SKM-1 (cell line): ENCODE measurements at regions not wholly inside any gene's neighbourhood (a gene's known extent, or its start where the extent isn't known, plus 50 kb on each side); places are given as distances from the start of the nearest gene placed in this dataset.

Source experiments
- DNase-seq: peaks from one replicate; lab custom pipeline; 2025; ENCODE audit not compliant: unreplicated experiment; lab: John Stamatoyannopoulos, UW

GRCh38 chr1:157292809-157293564 lies 154.8 kb upstream of the ETV3 start:
- no peak for DNase-seq

- no peak for DNase-seq
Measured at GRCh38 chr1:157292302-157292701, 154.1 kb upstream of the ETV3 start.

DNA sequence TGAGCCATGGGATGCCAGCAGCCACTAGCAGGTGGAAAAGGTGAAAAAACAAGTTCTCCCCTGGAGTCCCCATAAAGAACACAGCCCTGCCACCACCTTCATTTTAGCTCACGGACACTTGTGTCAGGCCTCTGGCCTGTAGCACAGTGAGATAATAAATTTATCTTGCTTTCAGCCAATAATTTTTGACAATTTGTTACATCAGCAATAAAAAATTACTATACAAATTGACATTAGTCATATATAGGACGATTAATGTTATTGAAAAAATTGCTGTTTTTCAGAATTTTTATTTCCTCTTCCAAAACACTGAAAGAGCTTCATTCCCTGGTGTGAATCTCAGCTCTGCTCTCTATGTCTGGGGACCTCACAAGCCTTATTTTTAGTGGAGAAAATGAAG lies 152.9 kb upstream of the ETV3 start:
- DNase-seq, result no peak

DNA sequence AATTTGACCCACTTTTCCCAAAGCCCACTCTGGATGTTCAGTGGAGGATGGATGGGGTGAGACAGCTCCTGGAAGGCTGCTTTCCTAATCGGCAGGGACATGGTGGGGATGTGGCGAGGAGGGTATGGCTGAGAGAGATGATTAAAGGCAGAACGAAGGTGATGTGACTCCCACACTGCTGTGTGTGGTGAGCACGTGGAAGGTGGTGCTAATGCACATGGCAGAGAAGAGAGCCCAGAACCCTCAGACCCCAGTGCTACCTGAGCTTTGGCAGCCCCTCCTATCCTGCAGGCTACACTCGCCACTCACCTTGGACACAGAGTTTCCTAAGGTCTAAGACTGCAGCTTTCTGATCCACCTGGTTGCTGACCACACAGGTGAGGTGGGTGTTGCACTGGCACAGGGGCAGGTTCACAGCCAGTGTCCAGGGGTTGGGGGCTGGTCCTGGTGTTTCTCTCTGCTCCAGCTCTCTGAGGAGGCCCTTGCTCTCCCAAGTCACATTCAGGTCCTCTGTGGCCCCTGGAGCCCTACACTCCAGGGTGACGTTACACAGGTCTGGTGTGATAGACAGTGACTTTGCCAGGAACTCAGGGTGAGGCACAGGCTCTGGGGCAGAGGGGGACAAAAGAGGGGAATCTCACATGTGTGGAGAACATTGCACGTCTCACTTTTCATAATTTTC lies 151.4 kb upstream of the ETV3 start:
- DNase-seq, result no peak

DNA sequence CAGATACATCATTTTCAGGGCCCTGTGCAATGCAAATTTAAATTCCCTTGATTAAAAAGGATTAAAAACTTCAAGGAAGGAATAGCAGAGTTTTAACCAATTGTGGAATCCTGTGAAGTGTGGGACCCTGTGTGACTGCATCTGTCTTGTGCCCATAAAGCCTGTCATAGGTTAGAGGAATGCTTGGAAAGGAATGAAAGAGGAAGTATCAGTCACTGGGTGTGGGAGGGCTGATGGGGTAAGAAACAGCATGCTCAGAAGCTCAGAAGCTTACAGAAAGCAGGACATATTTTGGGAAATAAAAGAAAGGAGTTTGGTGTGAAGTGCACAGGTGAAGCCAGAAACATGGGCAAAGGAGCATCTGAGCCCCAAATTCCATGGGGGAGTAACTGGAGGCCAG lies 150.8 kb upstream of the ETV3 start:
- peak; percentile 41 for DNase-seq

DNA sequence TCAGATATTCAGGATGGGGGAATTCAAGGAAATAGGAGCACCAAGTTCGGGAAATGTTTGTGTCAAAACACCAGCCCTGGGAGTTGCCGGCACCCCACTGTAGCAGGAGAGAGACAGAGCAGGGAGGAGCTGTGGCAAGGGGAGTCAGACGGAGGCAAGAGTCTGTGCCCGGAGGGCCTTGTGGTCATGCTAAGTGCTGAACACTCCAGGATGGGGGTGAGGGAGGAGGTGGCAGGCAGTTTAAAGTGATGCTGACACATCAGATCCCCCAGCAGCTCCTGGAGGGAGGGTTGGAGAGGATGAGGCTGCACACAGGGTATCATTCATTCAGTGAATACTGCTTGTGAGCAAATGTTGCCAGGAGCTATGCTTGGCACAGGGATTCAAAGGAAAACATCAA lies 150.3 kb upstream of the ETV3 start:
- DNase-seq, result no peak

DNA sequence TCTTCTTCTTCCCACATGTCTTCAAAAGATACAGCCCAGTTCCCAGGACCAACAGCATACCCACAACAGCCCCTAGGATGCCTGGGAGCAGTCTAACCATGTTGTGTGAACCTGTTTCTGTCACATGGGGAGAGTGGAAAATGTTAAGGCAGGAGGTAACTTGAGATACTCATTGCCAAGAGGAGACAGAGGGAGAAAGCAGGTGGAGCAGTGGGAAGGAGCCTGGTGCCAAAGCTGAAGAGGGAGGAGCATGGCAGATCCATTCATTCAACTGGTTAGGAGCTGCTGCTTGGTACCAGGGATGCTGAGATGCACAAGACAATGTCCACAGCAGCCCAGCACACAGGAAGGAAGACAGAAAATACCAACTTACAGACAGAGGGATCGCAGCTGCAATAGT lies 149.8 kb upstream of the ETV3 start:
- DNase-seq, result no peak

DNA sequence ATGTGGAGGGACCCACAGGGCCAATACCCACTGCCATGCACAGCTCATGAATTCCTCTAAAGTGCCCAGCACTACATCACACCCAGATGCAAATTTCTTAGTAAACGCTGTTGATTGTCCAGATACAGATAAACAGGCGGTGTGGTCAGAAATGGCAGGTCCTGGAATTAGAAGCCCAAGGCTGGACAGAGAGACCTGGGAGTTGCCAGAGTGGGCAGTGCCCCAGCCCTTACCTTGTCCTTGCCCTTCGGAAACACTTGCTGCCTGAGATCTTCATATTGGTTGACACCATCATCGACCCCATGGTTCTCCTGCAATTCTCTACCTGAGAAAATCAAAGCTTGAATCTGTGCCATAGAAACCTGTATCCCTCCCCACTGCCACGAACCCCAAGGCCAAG lies 149.3 kb upstream of the ETV3 start:
- no peak for DNase-seq

DNA sequence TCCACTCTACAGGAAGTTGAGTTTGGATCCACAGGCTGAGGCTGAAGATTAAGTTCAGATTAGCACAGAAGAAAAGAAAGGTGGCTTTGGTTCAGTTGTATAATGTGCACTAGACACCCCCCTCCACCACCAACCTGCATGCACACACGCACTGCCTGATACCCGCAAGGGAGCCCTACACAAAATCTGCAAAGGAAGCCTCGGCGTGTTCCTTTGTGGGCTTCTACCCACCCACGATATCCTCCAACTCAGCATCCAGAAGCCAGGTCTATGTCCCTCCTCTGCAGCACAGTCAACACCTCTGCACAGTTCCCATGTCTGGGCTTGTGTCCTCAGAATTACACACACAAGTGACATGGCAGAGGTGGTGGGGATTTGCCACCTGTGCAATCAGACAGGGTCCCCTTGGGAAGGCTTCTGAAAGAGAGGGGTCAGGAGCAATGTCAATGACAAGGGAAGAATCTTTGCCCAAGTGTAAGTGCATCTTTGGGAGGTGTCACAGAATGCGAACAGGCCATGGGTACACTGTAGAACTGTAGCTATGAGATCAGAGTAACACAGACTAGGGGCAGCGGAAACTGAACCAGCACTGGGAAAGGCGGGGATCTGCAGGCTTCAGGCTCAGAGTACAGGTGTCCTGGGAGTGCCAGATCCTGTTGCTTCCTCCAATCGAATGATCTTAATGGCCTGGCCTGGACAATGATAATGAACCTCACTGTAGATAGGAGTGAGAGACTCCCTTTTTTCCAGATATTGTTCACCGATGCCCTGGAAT lies 148.6 kb upstream of the ETV3 start:
- DNase-seq, result no peak

DNA sequence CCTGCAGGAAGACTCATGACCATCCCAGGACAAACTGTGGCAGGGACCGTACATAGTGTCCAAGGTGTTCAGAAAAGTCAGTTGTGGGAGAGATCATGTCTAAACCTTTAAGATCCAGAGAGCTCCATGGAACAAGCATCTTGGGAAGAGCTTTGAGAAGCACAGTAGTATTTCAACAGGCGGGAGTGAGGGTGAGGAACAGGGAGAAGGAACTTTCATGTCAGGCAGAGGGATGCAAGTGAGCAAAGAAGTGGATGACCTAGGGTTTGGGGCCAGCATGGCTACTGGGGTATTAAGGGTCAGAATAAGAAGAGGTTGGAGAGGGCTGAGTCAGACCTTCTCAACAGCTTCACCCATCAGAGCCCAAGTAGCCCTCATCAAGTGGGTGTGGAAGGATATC lies 147.9 kb upstream of the ETV3 start:
- DNase-seq, result no peak

DNA sequence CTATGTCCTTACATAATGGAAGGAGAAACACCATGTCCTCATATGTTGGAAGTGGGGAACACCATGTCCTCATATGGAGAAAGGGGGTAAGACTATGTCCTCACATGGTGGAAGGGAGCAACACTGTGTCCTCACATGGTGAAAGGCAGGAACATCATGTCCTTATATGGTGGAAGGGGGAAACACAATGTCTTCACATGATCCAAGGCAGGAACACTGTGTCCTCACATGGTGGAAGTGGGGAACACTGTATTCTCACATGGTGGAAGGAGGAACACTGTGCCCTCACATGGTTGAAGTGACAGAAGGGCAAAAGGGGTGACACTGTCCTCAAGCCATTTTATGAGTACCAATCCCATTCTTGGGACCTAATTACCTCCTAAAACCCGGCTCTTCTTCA lies 146.3 kb upstream of the ETV3 start:
- no peak for DNase-seq

- no peak for DNase-seq
Measured at GRCh38 chr1:157279802-157280140, 141.6 kb upstream of the ETV3 start.

DNA sequence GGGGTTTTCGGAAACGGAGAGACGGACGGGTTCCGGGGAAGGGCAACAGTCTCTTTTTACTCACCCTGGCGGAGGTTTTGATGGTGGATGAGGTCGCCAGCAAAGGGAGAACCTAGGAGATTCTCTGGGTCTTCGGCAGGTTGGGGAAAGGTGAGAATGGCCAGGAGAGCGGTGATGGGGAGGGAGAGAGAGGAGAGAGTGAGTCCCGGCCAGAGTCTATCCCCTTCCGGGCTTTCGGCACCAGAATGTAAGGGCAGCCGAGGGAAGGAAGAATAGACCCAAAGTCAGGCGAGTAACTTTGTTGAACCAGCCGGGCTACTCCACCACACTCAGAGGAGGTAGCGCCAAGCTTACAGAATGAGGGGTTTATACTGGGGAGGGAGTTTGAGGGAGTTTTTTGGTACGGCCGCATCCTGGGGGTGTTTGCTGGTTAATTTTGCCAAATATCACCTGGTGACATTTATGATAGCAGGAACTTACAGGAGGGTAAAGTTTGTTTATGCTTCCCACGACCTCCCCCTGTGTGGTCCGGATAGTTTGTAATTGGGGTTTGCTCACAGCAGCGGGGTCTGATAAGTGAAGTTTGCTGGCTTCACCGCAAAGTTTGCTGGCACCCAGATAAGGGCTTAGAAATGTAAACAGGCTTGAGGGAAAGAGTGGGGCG lies 141.1 kb upstream of the ETV3 start:
- no peak for DNase-seq

GRCh38 chr1:157278383-157279137 lies 140.4 kb upstream of the ETV3 start:
- DNase-seq, result no peak

GRCh38 chr1:157277913-157278312 lies 139.7 kb upstream of the ETV3 start:
- no peak for DNase-seq

- DNase-seq, result no peak
Measured at GRCh38 chr1:157277281-157277680, 139.1 kb upstream of the ETV3 start.

DNA sequence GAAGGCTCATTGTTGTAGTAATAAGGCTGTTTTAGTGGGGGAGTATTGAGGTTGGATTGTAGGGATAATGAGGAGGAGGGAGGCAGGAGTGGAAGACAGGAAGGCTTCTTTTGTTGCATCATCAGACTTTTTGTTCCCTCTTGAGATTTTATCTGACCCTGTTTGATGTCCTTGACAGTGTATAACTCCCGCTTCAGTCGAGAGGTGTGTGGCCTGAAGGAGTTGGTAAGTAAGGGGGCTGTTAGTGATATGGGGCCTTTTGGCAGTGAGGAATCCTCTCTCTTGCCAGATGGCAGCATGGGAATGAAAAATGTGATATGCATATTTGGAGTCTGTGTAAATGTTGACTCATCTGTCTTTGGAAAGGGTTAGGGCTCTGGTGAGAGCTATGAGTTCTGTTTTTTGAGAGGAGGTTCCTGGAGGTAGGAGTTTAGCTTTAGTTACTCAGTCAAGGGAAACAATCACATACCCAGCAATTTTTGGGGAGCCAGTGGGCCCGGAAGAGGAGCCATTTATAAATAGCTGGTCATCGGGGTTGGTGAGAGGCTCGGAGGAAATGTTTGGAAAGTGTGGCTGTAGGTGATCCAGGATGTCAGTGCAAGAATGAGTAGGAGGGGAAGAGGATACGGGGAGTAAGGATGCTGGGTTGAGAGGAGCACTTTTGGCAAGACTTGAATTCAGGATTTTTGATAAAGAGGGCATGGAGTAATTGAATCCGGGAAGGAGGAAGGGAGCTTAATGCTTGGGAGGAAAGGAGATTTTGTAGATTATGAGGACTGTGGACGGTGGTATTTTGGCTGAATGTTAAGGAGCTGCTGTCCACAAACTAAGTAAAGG lies 136.7 kb upstream of the ETV3 start:
- DNase-seq, result no peak

DNA sequence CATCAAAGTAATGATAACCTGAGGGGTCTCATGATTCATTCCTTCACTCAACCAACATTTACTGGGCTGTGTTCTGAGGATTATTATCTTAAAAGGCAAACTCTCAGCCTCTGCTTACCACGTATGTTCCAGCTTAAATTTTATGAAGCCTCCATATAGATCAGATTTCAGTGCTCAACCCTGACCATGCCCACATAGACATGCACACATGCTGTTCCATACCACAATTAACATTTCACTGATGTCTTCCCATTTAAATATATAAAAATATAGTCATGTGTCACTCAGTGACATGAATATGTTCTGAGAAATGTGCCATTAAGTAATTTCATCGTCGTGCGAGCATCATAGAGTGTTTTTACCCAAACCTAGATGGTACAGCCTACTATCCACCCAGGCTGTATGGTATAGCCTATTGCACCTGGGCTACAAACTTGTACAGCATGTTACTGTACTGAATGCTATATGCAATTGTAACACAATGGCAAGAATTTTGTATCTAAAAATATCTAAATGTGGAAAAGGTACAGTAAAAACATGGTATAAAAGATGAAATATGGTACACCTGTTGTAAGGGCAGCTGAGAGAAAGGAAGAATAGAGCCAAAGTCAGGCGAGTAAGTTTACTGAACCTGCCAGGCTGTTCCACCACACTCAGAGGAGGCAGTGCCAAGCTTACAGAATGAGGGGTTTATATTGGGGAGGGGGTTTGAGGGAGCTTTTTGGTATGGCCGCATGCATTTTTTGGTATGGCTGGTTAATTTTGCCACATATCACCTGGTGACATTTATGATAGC lies 134.7 kb upstream of the ETV3 start:
- DNase-seq, result no peak

GRCh38 chr1:157272264-157272663 lies 134.1 kb upstream of the ETV3 start:
- no peak for DNase-seq
